Endothelial cell (in vitro differentiated cells): ENCODE measurements at regions not wholly inside any gene's neighbourhood (a gene's known extent, or its start where the extent isn't known, plus 50 kb on each side); places are given as distances from the start of the nearest gene placed in this dataset.

ENCODE experiments used
- DNase-seq: peaks from one replicate; pipeline ENCODE4 v3.0.0; 2021; ENCODE audit warnings: low spot score
- H3K27ac Mint-ChIP-seq: one replicate; pipeline ENCODE4 v1.8.0; 2021; ENCODE audit warnings: mixed read lengths, inconsistent platforms; ENCODE audit not compliant: unreplicated experiment
- H3K27me3 Mint-ChIP-seq: one replicate; pipeline ENCODE4 v1.8.0; 2021; ENCODE audit warnings: mild to moderate bottlenecking, moderate library complexity, mixed read lengths, inconsistent platforms; ENCODE audit not compliant: unreplicated experiment
- H3K36me3 Mint-ChIP-seq: one replicate; pipeline ENCODE4 v1.8.0; 2021; ENCODE audit warnings: mild to moderate bottlenecking, low read depth, mixed read lengths, inconsistent platforms; ENCODE audit not compliant: unreplicated experiment
- H3K4me1 Mint-ChIP-seq: one replicate; pipeline ENCODE4 v1.8.0; 2021; ENCODE audit warnings: mild to moderate bottlenecking, mixed read lengths, inconsistent platforms; ENCODE audit not compliant: unreplicated experiment
- H3K4me3 Mint-ChIP-seq: one replicate; pipeline ENCODE4 v1.8.0; 2021; ENCODE audit warnings: mild to moderate bottlenecking, mixed read lengths, inconsistent platforms; ENCODE audit not compliant: unreplicated experiment
- H3K9me3 Mint-ChIP-seq: one replicate; pipeline ENCODE4 v1.8.0; 2021; ENCODE audit warnings: mixed read lengths, inconsistent platforms; ENCODE audit not compliant: unreplicated experiment
- TF ChIP-seq, protein P1 (sequence below): fragments of 200-600 bp; sonication (generic); IDR thresholded peaks from one replicate; pipeline ENCODE4 v1.5.0; 2021; ENCODE audit warnings: antibody characterized with exemption; ENCODE audit not compliant: unreplicated experiment

DNA sequence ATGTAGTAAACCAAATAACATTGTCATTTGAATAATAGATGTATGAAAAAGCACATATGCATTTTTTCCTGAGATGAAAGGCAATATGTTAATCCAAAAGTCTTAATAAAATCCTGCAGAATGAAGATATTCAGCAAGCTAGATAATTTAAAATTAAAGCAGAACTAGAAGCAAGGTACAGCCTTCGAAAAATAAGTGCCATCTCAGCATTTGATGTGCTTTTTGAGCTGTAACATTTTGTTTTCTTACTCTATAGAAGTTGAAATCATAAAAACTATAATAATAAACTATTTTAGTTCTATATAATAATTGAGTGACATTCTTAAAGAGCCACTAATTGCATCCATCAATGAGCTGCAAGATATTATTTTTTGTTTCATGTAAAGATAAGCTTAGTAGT is 410.4 kb upstream of the TRAM1L1 start:
- no peaks in the 10 kb centered on the region for H3K9me3 Mint-ChIP-seq
- no peak for DNase-seq
- H3K27me3 Mint-ChIP-seq = no peaks in the 10 kb centered on the region
- H3K36me3 Mint-ChIP-seq = no peaks in the 10 kb centered on the region
- no peak overlapping the region for H3K27ac Mint-ChIP-seq
- TF ChIP-seq, protein P1, sequence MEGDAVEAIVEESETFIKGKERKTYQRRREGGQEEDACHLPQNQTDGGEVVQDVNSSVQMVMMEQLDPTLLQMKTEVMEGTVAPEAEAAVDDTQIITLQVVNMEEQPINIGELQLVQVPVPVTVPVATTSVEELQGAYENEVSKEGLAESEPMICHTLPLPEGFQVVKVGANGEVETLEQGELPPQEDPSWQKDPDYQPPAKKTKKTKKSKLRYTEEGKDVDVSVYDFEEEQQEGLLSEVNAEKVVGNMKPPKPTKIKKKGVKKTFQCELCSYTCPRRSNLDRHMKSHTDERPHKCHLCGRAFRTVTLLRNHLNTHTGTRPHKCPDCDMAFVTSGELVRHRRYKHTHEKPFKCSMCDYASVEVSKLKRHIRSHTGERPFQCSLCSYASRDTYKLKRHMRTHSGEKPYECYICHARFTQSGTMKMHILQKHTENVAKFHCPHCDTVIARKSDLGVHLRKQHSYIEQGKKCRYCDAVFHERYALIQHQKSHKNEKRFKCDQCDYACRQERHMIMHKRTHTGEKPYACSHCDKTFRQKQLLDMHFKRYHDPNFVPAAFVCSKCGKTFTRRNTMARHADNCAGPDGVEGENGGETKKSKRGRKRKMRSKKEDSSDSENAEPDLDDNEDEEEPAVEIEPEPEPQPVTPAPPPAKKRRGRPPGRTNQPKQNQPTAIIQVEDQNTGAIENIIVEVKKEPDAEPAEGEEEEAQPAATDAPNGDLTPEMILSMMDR = no peak
- no peak overlapping the region for H3K4me3 Mint-ChIP-seq
- H3K4me1 Mint-ChIP-seq = no peaks in the 10 kb centered on the region

GRCh38 chr4:117512414-117512813 is 427.0 kb upstream of the TRAM1L1 start:
- TF ChIP-seq, protein P1 = no peak
- H3K9me3 Mint-ChIP-seq = no peaks in the 10 kb centered on the region
- H3K27ac Mint-ChIP-seq = no peak overlapping the region
- no peaks in the 10 kb centered on the region for H3K4me1 Mint-ChIP-seq
- H3K4me3 Mint-ChIP-seq = no peak overlapping the region
- H3K36me3 Mint-ChIP-seq = no peaks in the 10 kb centered on the region
- DNase-seq = no peak
- no peaks in the 10 kb centered on the region for H3K27me3 Mint-ChIP-seq

- Mint-ChIP-seq H3K4me1 (no peaks in the 10 kb centered on the region), H3K9me3 (no peaks in the 10 kb centered on the region), H3K36me3 (no peaks in the 10 kb centered on the region), H3K4me3 (no peak overlapping the region), H3K27ac (no peak overlapping the region), H3K27me3 (no peaks in the 10 kb centered on the region)
- TF ChIP-seq, protein P1 = no peak
- DNase-seq = no peak
Observed at GRCh38 chr4:117514391-117515175, 429.2 kb upstream of the TRAM1L1 start.

- Mint-ChIP-seq H3K9me3 (no peaks in the 10 kb centered on the region), H3K27ac (no peak overlapping the region), H3K4me3 (no peak overlapping the region), H3K4me1 (no peaks in the 10 kb centered on the region), H3K27me3 (no peaks in the 10 kb centered on the region), H3K36me3 (no peaks in the 10 kb centered on the region)
- no peak for DNase-seq
- TF ChIP-seq, protein P1 = no peak
Observed at GRCh38 chr4:117515921-117516320, 430.5 kb upstream of the TRAM1L1 start.

GRCh38 chr4:117527601-117528000 is 442.2 kb upstream of the TRAM1L1 start:
- Mint-ChIP-seq H3K36me3 (no peaks in the 10 kb centered on the region), H3K27me3 (no peaks in the 10 kb centered on the region), H3K4me3 (no peak overlapping the region), H3K4me1 (no peaks in the 10 kb centered on the region), H3K27ac (no peak overlapping the region), H3K9me3 (no peaks in the 10 kb centered on the region)
- DNase-seq = no peak
- TF ChIP-seq, protein P1 = no peak
